ENCODE measurements at regions not wholly inside any gene's neighbourhood (a gene's known extent, or its start where the extent isn't known, plus 50 kb on each side); places are given as distances from the start of the nearest gene placed in this dataset.

DNA sequence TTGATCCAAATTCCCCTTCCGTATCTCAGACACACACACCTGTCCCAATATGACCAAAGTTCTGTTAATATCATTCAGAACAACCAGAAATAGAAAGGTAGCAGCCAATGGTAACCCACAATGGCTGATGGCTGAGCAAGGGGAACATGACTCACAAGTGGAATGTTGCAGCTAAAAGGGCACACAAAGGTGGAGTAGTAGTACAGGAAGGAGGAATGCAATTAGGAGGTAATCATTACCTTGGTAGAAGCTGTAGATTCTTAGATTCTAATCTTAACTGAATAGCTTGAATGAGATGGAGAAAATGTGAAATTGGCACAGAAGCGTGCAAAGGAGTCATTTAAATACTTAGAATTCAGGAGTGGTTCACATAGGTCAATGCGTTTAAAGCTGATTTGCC lies 347.9 kb downstream of the NR2F2 start:
- TF ChIP-seq, protein P1, sequence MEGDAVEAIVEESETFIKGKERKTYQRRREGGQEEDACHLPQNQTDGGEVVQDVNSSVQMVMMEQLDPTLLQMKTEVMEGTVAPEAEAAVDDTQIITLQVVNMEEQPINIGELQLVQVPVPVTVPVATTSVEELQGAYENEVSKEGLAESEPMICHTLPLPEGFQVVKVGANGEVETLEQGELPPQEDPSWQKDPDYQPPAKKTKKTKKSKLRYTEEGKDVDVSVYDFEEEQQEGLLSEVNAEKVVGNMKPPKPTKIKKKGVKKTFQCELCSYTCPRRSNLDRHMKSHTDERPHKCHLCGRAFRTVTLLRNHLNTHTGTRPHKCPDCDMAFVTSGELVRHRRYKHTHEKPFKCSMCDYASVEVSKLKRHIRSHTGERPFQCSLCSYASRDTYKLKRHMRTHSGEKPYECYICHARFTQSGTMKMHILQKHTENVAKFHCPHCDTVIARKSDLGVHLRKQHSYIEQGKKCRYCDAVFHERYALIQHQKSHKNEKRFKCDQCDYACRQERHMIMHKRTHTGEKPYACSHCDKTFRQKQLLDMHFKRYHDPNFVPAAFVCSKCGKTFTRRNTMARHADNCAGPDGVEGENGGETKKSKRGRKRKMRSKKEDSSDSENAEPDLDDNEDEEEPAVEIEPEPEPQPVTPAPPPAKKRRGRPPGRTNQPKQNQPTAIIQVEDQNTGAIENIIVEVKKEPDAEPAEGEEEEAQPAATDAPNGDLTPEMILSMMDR (IDR thresholded peaks at IDR 0.05; ENCODE audit: low read depth, low read length, poor library complexity, severe bottlenecking), result no peak
- TF ChIP-seq EZH2phosphoT487 (IDR thresholded peaks at IDR 0.05; ENCODE audit: borderline replicate concordance, low read length), result no peak
